ENCODE measurements at regions not wholly inside any gene's neighbourhood (a gene's known extent, or its start where the extent isn't known, plus 50 kb on each side); places are given as distances from the start of the nearest gene placed in this dataset.
"Not testable (repeated sequence)": the region's sequence is repeated elsewhere in the genome, so short reads cannot be mapped to it uniquely, and the experiment has no call there.

DNA sequence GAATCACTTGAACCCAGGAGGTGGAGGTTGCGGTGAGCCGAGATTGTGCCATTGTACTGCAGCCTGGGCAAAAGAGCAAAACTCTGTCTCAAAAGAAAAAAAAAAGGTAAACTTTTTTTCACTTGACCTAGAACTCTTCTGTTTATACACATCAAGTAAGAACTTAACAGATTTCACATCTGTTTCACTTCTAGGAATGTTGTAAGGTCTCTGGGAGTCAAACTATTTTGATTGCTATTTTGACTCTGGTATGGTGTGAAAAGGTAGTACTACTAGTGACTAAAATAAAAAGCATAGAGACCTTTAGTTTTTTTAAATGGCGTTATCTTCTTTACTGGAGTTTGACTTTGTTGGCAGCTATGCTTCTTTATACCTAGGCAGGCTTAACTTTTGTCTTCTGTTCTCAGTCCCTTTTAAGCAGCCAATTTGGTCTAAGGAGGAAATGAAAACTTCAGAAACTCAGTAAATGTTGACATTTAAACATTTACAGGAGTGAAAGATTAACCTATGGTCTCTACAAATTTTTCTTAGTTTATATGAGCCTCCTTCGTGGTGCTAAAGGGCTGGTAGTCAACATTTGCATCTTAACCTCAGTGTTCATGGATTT is 84.7 kb downstream of the METTL2B start:
- H3K9ac ChIP-seq (ENCODE audit: extremely low read depth, low read length, poor library complexity, severe bottlenecking); H3K9me3 ChIP-seq (ENCODE audit: control insufficient read depth, low read length); DNase-seq; H3K4me3 ChIP-seq (ENCODE audit: low read length); H3K27ac ChIP-seq (ENCODE audit: low read depth, low read length); H3K4me1 Mint-ChIP-seq; H3K9me3 Mint-ChIP-seq; H3K27me3 Mint-ChIP-seq (ENCODE audit: insufficient read depth); H3K27ac Mint-ChIP-seq; H3K27me3 ChIP-seq (ENCODE audit: control insufficient read depth, insufficient read depth, low read length, poor library complexity, severe bottlenecking); H3K4me3 Mint-ChIP-seq; H3K4me1 ChIP-seq (ENCODE audit: control insufficient read depth, insufficient read depth, low read length): not testable (repeated sequence)
- peaks cover 32% of the 10 kb centered on the region for H3K36me3 Mint-ChIP-seq (ENCODE audit: low read depth)
- 96% methylated on average over 3 of the region's 4 CpGs for WGBS, 2 experiments (ENCODE audit: insufficient coverage in 1 of 2, insufficient read length in 1 of 2)
- H3K36me3 ChIP-seq (ENCODE audit: control insufficient read depth, insufficient read depth, low read length): peaks cover 24% of the 10 kb centered on the region

DNA sequence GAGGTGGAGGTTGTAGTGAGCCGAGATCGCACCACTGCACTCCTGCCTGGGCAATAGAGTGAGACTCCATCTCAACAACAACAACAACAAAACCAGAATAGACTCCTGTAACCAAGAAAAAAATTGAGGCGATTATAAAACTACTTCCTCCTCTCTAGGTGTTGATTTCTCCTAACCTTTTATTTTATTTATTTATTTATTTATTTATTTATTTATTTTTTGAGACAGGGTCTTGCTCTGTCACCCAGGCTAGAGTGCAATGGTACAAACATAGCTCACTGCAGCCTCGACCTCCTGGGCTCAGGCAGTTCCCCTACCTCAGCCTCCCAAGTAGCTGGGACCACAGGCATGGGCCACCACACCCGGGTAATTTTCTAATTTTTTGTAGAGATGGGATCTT is 86.2 kb downstream of the METTL2B start:
- H3K36me3 Mint-ChIP-seq (ENCODE audit: low read depth): peaks cover 38% of the 10 kb centered on the region
- not testable (repeated sequence) for H3K9me3 Mint-ChIP-seq; H3K27me3 ChIP-seq (ENCODE audit: control insufficient read depth, insufficient read depth, low read length, poor library complexity, severe bottlenecking); H3K4me3 Mint-ChIP-seq; H3K4me3 ChIP-seq (ENCODE audit: low read length); H3K27ac ChIP-seq (ENCODE audit: low read depth, low read length); H3K9me3 ChIP-seq (ENCODE audit: control insufficient read depth, low read length); H3K27ac Mint-ChIP-seq; H3K4me1 ChIP-seq (ENCODE audit: control insufficient read depth, insufficient read depth, low read length); H3K9ac ChIP-seq (ENCODE audit: extremely low read depth, low read length, poor library complexity, severe bottlenecking); H3K27me3 Mint-ChIP-seq (ENCODE audit: insufficient read depth); H3K4me1 Mint-ChIP-seq; DNase-seq
- WGBS, 2 experiments (ENCODE audit: insufficient coverage in 1 of 2, insufficient read length in 1 of 2): 100% methylated on average over 2 of the region's 5 CpGs; no CpG with 5 or more reads in 1 of the 2 experiments
- H3K36me3 ChIP-seq (ENCODE audit: control insufficient read depth, insufficient read depth, low read length): peaks cover 24% of the 10 kb centered on the region

DNA sequence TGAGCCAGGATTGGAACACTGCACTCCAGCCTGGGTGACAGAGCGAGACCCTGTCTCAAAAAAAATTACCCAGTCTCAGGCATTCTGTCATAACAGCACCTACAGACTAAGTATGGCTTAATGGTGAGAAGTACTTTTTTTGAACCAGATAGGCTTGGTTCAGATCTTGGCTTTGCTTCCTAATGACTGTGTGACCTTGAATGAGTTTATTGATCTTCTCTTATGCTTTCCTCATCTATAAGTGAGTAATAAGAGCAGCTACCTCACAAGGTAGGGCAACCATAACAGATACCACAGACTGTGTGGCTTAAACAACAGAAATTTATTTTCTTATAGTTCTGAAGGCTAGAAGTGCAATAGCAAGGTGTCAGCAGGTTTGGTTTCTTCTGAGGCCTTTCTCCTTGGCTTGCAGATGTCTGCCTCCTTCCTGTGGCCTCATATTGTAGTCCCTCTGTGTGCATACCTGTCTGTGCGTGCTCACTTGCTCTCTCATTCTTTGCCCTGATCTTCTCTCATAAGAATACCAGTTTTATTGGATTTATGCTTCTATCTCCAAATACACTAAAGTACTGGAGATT is 87.7 kb downstream of the METTL2B start:
- not testable (repeated sequence) for H3K9ac ChIP-seq (ENCODE audit: extremely low read depth, low read length, poor library complexity, severe bottlenecking); H3K27me3 Mint-ChIP-seq (ENCODE audit: insufficient read depth); H3K27ac ChIP-seq (ENCODE audit: low read depth, low read length); DNase-seq; H3K4me3 ChIP-seq (ENCODE audit: low read length); H3K27ac Mint-ChIP-seq; H3K9me3 Mint-ChIP-seq; H3K4me3 Mint-ChIP-seq; H3K27me3 ChIP-seq (ENCODE audit: control insufficient read depth, insufficient read depth, low read length, poor library complexity, severe bottlenecking); H3K4me1 Mint-ChIP-seq; H3K9me3 ChIP-seq (ENCODE audit: control insufficient read depth, low read length); H3K4me1 ChIP-seq (ENCODE audit: control insufficient read depth, insufficient read depth, low read length)
- peaks cover 44% of the 10 kb centered on the region for H3K36me3 Mint-ChIP-seq (ENCODE audit: low read depth)
- H3K36me3 ChIP-seq (ENCODE audit: control insufficient read depth, insufficient read depth, low read length): peaks cover 31% of the 10 kb centered on the region
- WGBS, 2 experiments (ENCODE audit: insufficient coverage in 1 of 2, insufficient read length in 1 of 2): 90 to 96% methylated on average over 1 of the region's 2 CpGs

DNA sequence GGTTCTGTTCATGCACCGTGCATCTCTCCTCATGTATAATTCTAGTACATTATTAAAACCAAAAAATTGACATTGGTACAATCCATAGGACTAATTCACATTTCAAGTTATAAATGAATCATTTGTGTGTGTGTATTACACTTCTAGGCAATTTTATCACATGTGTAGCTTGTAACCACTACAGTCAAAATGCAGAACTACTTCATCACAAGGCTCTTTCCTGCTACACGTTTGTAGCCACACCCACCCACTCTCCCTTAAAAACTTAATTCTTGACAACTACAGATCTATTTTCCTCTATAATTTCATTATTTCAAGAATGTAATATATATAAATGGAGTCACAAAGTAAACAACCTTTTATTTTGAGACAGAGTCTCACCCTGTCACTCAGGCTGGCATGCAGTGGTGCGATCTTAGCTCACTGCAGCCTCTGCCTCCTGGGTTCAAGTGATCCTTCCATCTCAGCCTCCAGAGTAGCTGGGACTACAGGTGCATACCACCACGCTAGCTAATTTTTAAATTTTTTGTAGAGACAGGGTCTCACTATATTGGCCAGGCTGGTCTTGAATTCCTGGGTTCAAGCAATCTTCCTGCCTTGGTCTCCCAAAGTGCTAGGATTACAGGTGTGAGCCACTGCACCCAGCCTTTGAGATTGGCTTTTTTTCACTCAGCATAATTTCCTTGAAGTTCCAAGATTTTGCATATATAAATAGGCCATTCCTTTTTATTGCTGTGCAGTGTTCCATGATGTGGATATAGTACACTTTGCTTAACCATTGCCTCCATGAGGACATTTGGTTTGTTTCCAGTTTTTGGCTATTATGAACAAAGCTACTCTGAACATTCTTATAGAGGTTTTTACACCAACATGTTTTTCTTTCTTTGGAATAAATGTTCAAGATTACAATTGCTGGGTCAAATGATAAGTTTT is 88.7 kb downstream of the METTL2B start:
- not testable (repeated sequence) for H3K4me1 Mint-ChIP-seq; H3K4me3 Mint-ChIP-seq; H3K4me3 ChIP-seq (ENCODE audit: low read length); H3K27ac Mint-ChIP-seq; DNase-seq; H3K27me3 Mint-ChIP-seq (ENCODE audit: insufficient read depth); H3K27ac ChIP-seq (ENCODE audit: low read depth, low read length); H3K27me3 ChIP-seq (ENCODE audit: control insufficient read depth, insufficient read depth, low read length, poor library complexity, severe bottlenecking); H3K4me1 ChIP-seq (ENCODE audit: control insufficient read depth, insufficient read depth, low read length); H3K9ac ChIP-seq (ENCODE audit: extremely low read depth, low read length, poor library complexity, severe bottlenecking)
- H3K36me3 ChIP-seq (ENCODE audit: control insufficient read depth, insufficient read depth, low read length): peaks cover 33% of the 10 kb centered on the region
- H3K9me3 Mint-ChIP-seq: peaks cover 14% of the 10 kb centered on the region
- peaks cover 52% of the 10 kb centered on the region for H3K36me3 Mint-ChIP-seq (ENCODE audit: low read depth)
- 85 to 95% methylated on average over 1 to 3 of the region's 4 CpGs for WGBS, 2 experiments (ENCODE audit: insufficient coverage in 1 of 2, insufficient read length in 1 of 2)
- H3K9me3 ChIP-seq (ENCODE audit: control insufficient read depth, low read length): peaks cover 12% of the 10 kb centered on the region

DNA sequence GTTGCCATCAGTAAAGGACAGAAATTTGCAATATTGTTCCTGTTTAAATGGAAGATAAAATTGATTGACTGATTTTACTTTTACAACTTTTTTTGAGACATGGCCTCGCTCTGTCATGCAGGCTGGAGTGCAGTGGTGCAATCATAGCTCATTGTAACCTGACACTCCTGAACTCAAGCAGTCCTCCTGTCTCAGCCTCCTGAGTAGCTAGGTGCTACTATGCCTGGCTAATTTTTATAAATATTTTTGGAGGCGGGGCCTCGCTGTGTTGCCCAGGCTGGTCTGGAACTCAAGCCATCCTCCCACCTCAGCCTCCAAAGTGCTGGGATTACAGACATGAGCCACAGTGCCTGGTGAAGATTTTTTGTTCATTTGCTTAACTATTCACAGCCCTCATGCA is 96.8 kb upstream of the GARIN1A start:
- H3K27ac ChIP-seq (ENCODE audit: low read depth, low read length); H3K27me3 ChIP-seq (ENCODE audit: control insufficient read depth, insufficient read depth, low read length, poor library complexity, severe bottlenecking); H3K4me3 ChIP-seq (ENCODE audit: low read length); DNase-seq; H3K4me1 ChIP-seq (ENCODE audit: control insufficient read depth, insufficient read depth, low read length); H3K4me3 Mint-ChIP-seq; H3K27me3 Mint-ChIP-seq (ENCODE audit: insufficient read depth); H3K4me1 Mint-ChIP-seq; H3K27ac Mint-ChIP-seq; H3K9ac ChIP-seq (ENCODE audit: extremely low read depth, low read length, poor library complexity, severe bottlenecking): not testable (repeated sequence)
- Mint-ChIP-seq H3K36me3 (ENCODE audit: low read depth) (peaks cover 62% of the 10 kb centered on the region), H3K9me3 (peaks cover 39% of the 10 kb centered on the region)
- Histone ChIP-seq H3K9me3 (ENCODE audit: control insufficient read depth, low read length) (peaks cover 31% of the 10 kb centered on the region), H3K36me3 (ENCODE audit: control insufficient read depth, insufficient read depth, low read length) (peaks cover 39% of the 10 kb centered on the region)
- 93 to 94% methylated on average over 3 of the region's 3 CpGs for WGBS, 2 experiments (ENCODE audit: insufficient coverage in 1 of 2, insufficient read length in 1 of 2)

DNA sequence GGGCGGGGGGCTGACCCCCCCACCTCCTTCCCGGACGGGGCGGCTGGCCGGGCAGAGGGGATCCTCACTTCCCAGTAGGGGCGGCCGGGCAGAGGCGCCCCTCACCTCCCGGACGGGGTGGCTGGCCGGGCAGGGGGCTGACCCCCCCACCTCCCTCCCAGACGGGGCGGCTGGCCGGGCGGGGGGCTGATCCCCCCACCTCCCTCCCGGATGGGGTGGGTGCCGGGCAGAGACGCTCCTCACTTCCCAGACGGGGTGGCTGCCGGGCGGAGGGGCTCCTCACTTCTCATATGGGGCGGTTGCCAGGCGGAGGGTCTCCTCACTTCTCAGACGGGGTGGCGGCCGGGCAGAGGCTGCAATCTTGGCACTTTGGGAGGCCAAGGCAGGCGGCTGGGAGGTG is 95.1 kb upstream of the GARIN1A start:
- H3K4me3 ChIP-seq (ENCODE audit: low read length); H3K9ac ChIP-seq (ENCODE audit: extremely low read depth, low read length, poor library complexity, severe bottlenecking); H3K27ac Mint-ChIP-seq; H3K4me1 Mint-ChIP-seq; H3K27me3 Mint-ChIP-seq (ENCODE audit: insufficient read depth); DNase-seq; H3K4me1 ChIP-seq (ENCODE audit: control insufficient read depth, insufficient read depth, low read length); H3K27me3 ChIP-seq (ENCODE audit: control insufficient read depth, insufficient read depth, low read length, poor library complexity, severe bottlenecking); H3K4me3 Mint-ChIP-seq; H3K27ac ChIP-seq (ENCODE audit: low read depth, low read length): not testable (repeated sequence)
- WGBS, 2 experiments (ENCODE audit: insufficient coverage in 1 of 2, insufficient read length in 1 of 2): 96% methylated on average over 17 of the region's 27 CpGs; no CpG with 5 or more reads in 1 of the 2 experiments
- Histone ChIP-seq H3K9me3 (ENCODE audit: control insufficient read depth, low read length) (peaks cover 28% of the 10 kb centered on the region), H3K36me3 (ENCODE audit: control insufficient read depth, insufficient read depth, low read length) (peaks cover 37% of the 10 kb centered on the region)
- Mint-ChIP-seq H3K9me3 (peaks cover 32% of the 10 kb centered on the region), H3K36me3 (ENCODE audit: low read depth) (peaks cover 54% of the 10 kb centered on the region)

All from endodermal cell (in vitro differentiated cells).